ENCODE measurements at regions not wholly inside any gene's neighbourhood (a gene's known extent, or its start where the extent isn't known, plus 50 kb on each side); places are given as distances from the start of the nearest gene placed in this dataset.
"Not testable (repeated sequence)": the region's sequence is repeated elsewhere in the genome, so short reads cannot be mapped to it uniquely, and the experiment has no call there.

- no peak for DNase-seq
Measured at GRCh38 chr1:65020774-65021173, 54.4 kb upstream of the JAK1 start.

GRCh38 chr1:65021795-65022194 is 55.4 kb upstream of the JAK1 start:
- no peak for DNase-seq

GRCh38 chr1:65022216-65022615 is 55.9 kb upstream of the JAK1 start:
- no peak for DNase-seq

- no peak for DNase-seq
Measured at GRCh38 chr1:65025794-65026193, 59.4 kb upstream of the JAK1 start.

- DNase-seq, result no peak
Measured at GRCh38 chr1:65026235-65026634, 59.9 kb upstream of the JAK1 start.

GRCh38 chr1:65027666-65028358 is 61.5 kb upstream of the JAK1 start:
- DNase-seq, result no peak

GRCh38 chr1:65029434-65029833 is 63.1 kb upstream of the JAK1 start:
- not testable (repeated sequence) for DNase-seq

- DNase-seq, result not testable (repeated sequence)
Measured at GRCh38 chr1:65034879-65035278, 68.5 kb upstream of the JAK1 start.

GRCh38 chr1:65036570-65037051 is 70.3 kb upstream of the JAK1 start:
- DNase-seq, result no peak

GRCh38 chr1:65039066-65039465 is 72.7 kb upstream of the JAK1 start:
- DNase-seq, result no peak

GRCh38 chr1:65039508-65039907 is 73.2 kb upstream of the JAK1 start:
- DNase-seq, result no peak

- DNase-seq, result no peak
Measured at GRCh38 chr1:65042467-65042866, 76.1 kb upstream of the JAK1 start.

GRCh38 chr1:65044411-65044810 is 78.1 kb upstream of the JAK1 start:
- DNase-seq, result no peak

- DNase-seq, result no peak
Measured at GRCh38 chr1:65045022-65045817, 78.9 kb upstream of the JAK1 start.

- no peak for DNase-seq
Measured at GRCh38 chr1:65048335-65048734, 82.0 kb upstream of the JAK1 start.

GRCh38 chr1:65049941-65050713 is 83.8 kb upstream of the JAK1 start:
- DNase-seq, result no peak

- no peak for DNase-seq
Measured at GRCh38 chr1:65050735-65051134, 84.4 kb upstream of the JAK1 start.

- DNase-seq, result no peak
Measured at GRCh38 chr1:65054481-65054880, 88.1 kb upstream of the JAK1 start.

GRCh38 chr1:65055747-65056146 is 89.4 kb upstream of the JAK1 start:
- no peak for DNase-seq

- DNase-seq, result no peak
Measured at GRCh38 chr1:65056234-65056633, 89.9 kb upstream of the JAK1 start.

GRCh38 chr1:65056866-65057265 is 90.5 kb upstream of the JAK1 start:
- DNase-seq, result no peak

- no peak for DNase-seq
Measured at GRCh38 chr1:65059930-65060538, 88.0 kb upstream of the AK4 start.

GRCh38 chr1:65062339-65062738 is 85.7 kb upstream of the AK4 start:
- no peak for DNase-seq
